ENCODE measurements at regions not wholly inside any gene's neighbourhood (a gene's known extent, or its start where the extent isn't known, plus 50 kb on each side); places are given as distances from the start of the nearest gene placed in this dataset.

DNA sequence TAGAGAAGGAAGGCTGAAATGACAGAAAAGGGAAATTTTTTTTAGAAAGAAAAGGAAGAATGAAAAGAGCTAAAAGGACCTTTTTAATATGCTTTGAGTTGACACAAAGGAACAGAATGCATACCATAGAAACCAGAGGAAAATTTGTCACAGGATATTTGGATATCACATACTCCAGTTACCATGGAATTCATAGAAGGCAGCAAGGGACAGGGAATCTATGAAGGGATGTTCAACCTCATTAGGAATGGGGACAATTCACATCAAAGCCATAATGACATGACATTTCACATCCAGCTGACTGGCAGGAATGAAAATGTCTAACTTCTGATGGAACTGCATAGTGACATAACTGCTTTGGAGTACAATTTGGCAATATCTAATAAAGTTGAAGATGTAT, 469.4 kb downstream of the CCER1 start:
- Histone ChIP-seq H3K27me3 (ENCODE audit: control insufficient read depth in 1 of 2, insufficient read depth in 2 of 2, low read length in 1 of 2) (no peaks in the 10 kb centered on the region), H3K4me1 (ENCODE audit: control insufficient read depth in 1 of 2, insufficient read depth in 2 of 2, low read length in 2 of 2) (no peaks in the 10 kb centered on the region), H3K27ac (ENCODE audit: low read depth in 1 of 2, low read length in 2 of 2) (no peak overlapping the region), H3K9me3 (ENCODE audit: control insufficient read depth, low read length) (no peaks in the 10 kb centered on the region), H3K36me3 (ENCODE audit: control insufficient read depth in 1 of 2, insufficient read depth in 2 of 2, low read length in 1 of 2) (no peaks in the 10 kb centered on the region), H3K4me3 (ENCODE audit: low read length in 2 of 2) (no peak overlapping the region)
- intact Hi-C loops (cut with DNase I) = no loop called here
- ATAC-seq (ENCODE audit: low FRiP score) = no peak
- DNase-seq = no peak

GRCh38 chr12:90484094-90484493, 470.9 kb downstream of the CCER1 start:
- intact Hi-C loops (cut with DNase I) = no loop called here

DNA sequence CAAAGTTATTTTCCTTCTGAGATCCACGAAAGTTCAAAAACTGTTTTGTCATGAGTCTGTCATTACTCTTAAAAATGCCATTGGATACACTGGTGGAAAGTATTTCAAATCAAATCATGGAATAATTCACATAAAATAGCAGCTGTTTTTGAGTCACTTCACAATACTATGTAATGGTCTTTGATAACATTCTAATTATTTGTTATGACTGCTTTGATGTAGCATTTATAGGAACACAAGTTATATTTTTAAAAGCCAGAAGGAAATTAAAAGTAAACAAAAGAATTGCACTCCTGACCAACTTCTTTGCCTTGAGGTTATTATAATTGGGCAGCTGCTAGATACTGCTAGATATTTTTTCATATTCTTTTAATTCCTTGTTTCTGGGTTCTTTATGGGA, 473.2 kb downstream of the CCER1 start:
- intact Hi-C loops (cut with DNase I) = no loop called here
- DNase-seq = no peak
- H3K9me3 ChIP-seq (ENCODE audit: control insufficient read depth, low read length) = no peaks in the 10 kb centered on the region
- no peaks in the 10 kb centered on the region for H3K4me1 ChIP-seq (ENCODE audit: control insufficient read depth in 1 of 2, insufficient read depth in 2 of 2, low read length in 2 of 2)
- H3K27me3 ChIP-seq (ENCODE audit: control insufficient read depth in 1 of 2, insufficient read depth in 2 of 2, low read length in 1 of 2) = no peaks in the 10 kb centered on the region
- ATAC-seq (ENCODE audit: low FRiP score) = no peak
- H3K27ac ChIP-seq (ENCODE audit: low read depth in 1 of 2, low read length in 2 of 2) = no peak overlapping the region
- 16 to 19% methylated on average over 1 of the region's 1 CpG for WGBS, 2 donors
- no peak overlapping the region for H3K4me3 ChIP-seq (ENCODE audit: low read length in 2 of 2)
- H3K36me3 ChIP-seq (ENCODE audit: control insufficient read depth in 1 of 2, insufficient read depth in 2 of 2, low read length in 1 of 2) = no peaks in the 10 kb centered on the region

More at GRCh38 chr12:90484094-90484493, 470.9 kb downstream of the CCER1 start:
- Histone ChIP-seq H3K27me3 (ENCODE audit: control insufficient read depth in 1 of 2, insufficient read depth in 2 of 2, low read length in 1 of 2) (no peaks in the 10 kb centered on the region), H3K4me3 (ENCODE audit: low read length in 2 of 2) (no peak overlapping the region), H3K27ac (ENCODE audit: low read depth in 1 of 2, low read length in 2 of 2) (no peak overlapping the region), H3K9me3 (ENCODE audit: control insufficient read depth, low read length) (no peaks in the 10 kb centered on the region), H3K4me1 (ENCODE audit: control insufficient read depth in 1 of 2, insufficient read depth in 2 of 2, low read length in 2 of 2) (no peaks in the 10 kb centered on the region), H3K36me3 (ENCODE audit: control insufficient read depth in 1 of 2, insufficient read depth in 2 of 2, low read length in 1 of 2) (no peaks in the 10 kb centered on the region)
- 12 to 22% methylated on average over 2 of the region's 2 CpGs for WGBS, 2 donors
- ATAC-seq (ENCODE audit: low FRiP score) = no peak
- DNase-seq = no peak

GRCh38 chr12:90479237-90479636, 475.7 kb downstream of the CCER1 start:
- no peaks in the 10 kb centered on the region for H3K4me1 ChIP-seq (ENCODE audit: control insufficient read depth in 1 of 2, insufficient read depth in 2 of 2, low read length in 2 of 2)
- H3K27ac ChIP-seq (ENCODE audit: low read depth in 1 of 2, low read length in 2 of 2) = no peak overlapping the region
- no peaks in the 10 kb centered on the region for H3K27me3 ChIP-seq (ENCODE audit: control insufficient read depth in 1 of 2, insufficient read depth in 2 of 2, low read length in 1 of 2)
- intact Hi-C loops (cut with DNase I) = no loop called here
- H3K9me3 ChIP-seq (ENCODE audit: control insufficient read depth, low read length) = no peaks in the 10 kb centered on the region
- no peak for ATAC-seq (ENCODE audit: low FRiP score)
- H3K4me3 ChIP-seq (ENCODE audit: low read length in 2 of 2) = no peak overlapping the region
- no peak for DNase-seq
- H3K36me3 ChIP-seq (ENCODE audit: control insufficient read depth in 1 of 2, insufficient read depth in 2 of 2, low read length in 1 of 2) = no peaks in the 10 kb centered on the region
- WGBS, 2 donors = 92 to 97% methylated on average over 1 of the region's 1 CpG

GRCh38 chr12:90473831-90474230, 481.1 kb downstream of the CCER1 start:
- no peak for ATAC-seq (ENCODE audit: low FRiP score)
- H3K9me3 ChIP-seq (ENCODE audit: control insufficient read depth, low read length) = peaks cover 4% of the 10 kb centered on the region
- H3K4me1 ChIP-seq (ENCODE audit: control insufficient read depth in 1 of 2, insufficient read depth in 2 of 2, low read length in 2 of 2) = no peaks in the 10 kb centered on the region
- H3K27ac ChIP-seq (ENCODE audit: low read depth in 1 of 2, low read length in 2 of 2) = no peak overlapping the region
- no peak for DNase-seq
- H3K36me3 ChIP-seq (ENCODE audit: control insufficient read depth in 1 of 2, insufficient read depth in 2 of 2, low read length in 1 of 2) = no peaks in the 10 kb centered on the region
- H3K27me3 ChIP-seq (ENCODE audit: control insufficient read depth in 1 of 2, insufficient read depth in 2 of 2, low read length in 1 of 2) = no peaks in the 10 kb centered on the region
- no peak overlapping the region for H3K4me3 ChIP-seq (ENCODE audit: low read length in 2 of 2)
- 7 to 13% methylated on average over 2 of the region's 2 CpGs for WGBS, 2 donors
- intact Hi-C loops (cut with DNase I) = no loop called here

GRCh38 chr12:90460681-90461080, 494.3 kb downstream of the CCER1 start:
- WGBS, 2 donors = 72 to 78% methylated on average over 1 of the region's 1 CpG
- no peaks in the 10 kb centered on the region for H3K4me1 ChIP-seq (ENCODE audit: control insufficient read depth in 1 of 2, insufficient read depth in 2 of 2, low read length in 2 of 2)

DNA sequence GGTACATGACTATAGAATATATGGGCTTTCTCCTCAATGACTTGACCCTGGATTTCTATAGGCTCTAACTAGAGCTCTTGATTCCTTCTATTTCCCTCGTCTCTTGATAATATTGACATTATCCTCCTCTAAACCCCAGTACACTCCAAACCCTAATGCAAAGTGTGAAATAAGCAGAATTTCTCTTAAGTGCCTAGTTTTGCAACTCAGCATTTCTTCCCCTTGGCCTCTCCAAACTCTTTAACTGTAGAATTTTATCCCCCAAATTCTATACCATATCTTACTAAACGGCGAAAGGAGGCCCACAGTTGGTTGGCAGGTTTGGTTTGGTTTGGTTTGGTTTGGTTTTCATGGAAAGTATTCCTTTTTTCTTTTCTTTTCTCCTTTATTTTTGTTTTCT, 498.7 kb downstream of the CCER1 start:
- H3K4me1 ChIP-seq (ENCODE audit: control insufficient read depth in 1 of 2, insufficient read depth in 2 of 2, low read length in 2 of 2) = no peaks in the 10 kb centered on the region
- intact Hi-C loops (cut with DNase I) = no loop called here
- no peaks in the 10 kb centered on the region for H3K27me3 ChIP-seq (ENCODE audit: control insufficient read depth in 1 of 2, insufficient read depth in 2 of 2, low read length in 1 of 2)
- peaks cover 2% of the 10 kb centered on the region for H3K9me3 ChIP-seq (ENCODE audit: control insufficient read depth, low read length)
- WGBS, 2 donors = 85 to 92% methylated on average over 3 of the region's 3 CpGs
- H3K4me3 ChIP-seq (ENCODE audit: low read length in 2 of 2) = no peak overlapping the region
- no peak overlapping the region for H3K27ac ChIP-seq (ENCODE audit: low read depth in 1 of 2, low read length in 2 of 2)
- DNase-seq (no peak), ATAC-seq (ENCODE audit: low FRiP score) (no peak)
- H3K36me3 ChIP-seq (ENCODE audit: control insufficient read depth in 1 of 2, insufficient read depth in 2 of 2, low read length in 1 of 2) = no peaks in the 10 kb centered on the region

More at GRCh38 chr12:90460681-90461080, 494.3 kb downstream of the CCER1 start:
- H3K27ac ChIP-seq (ENCODE audit: low read depth in 1 of 2, low read length in 2 of 2) = no peak overlapping the region
- no peak for DNase-seq
- no peaks in the 10 kb centered on the region for H3K36me3 ChIP-seq (ENCODE audit: control insufficient read depth in 1 of 2, insufficient read depth in 2 of 2, low read length in 1 of 2)
- peaks cover 4% of the 10 kb centered on the region for H3K9me3 ChIP-seq (ENCODE audit: control insufficient read depth, low read length)
- H3K4me3 ChIP-seq (ENCODE audit: low read length in 2 of 2) = no peak overlapping the region
- intact Hi-C loops (cut with DNase I) = no loop called here
- ATAC-seq (ENCODE audit: low FRiP score) = no peak
- no peaks in the 10 kb centered on the region for H3K27me3 ChIP-seq (ENCODE audit: control insufficient read depth in 1 of 2, insufficient read depth in 2 of 2, low read length in 1 of 2)

DNA sequence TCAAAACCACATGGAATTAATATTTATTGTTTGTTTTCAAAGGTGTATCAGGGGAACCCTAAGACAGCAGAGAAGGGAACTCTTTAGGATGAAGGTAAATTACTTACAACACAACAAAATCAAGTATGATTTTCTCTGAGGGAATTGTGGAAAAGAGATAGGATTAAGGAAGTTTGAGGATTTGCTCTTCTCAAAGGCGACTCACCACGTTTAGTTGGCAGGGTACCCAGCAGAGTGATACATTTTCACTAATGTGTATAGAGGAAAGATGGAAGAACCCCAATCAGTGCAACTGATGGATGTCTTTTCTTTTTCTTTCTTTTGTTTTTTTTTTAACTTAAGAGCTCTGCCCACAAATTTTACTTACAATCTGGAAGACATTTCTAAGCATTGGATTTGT, 499.2 kb downstream of the CCER1 start:
- H3K4me3 ChIP-seq (ENCODE audit: low read length in 2 of 2) = no peak overlapping the region
- 48 to 60% methylated on average over 2 of the region's 2 CpGs for WGBS, 2 donors
- intact Hi-C loops (cut with DNase I) = no loop called here
- H3K27me3 ChIP-seq (ENCODE audit: control insufficient read depth in 1 of 2, insufficient read depth in 2 of 2, low read length in 1 of 2) = no peaks in the 10 kb centered on the region
- peaks cover 1% of the 10 kb centered on the region for H3K9me3 ChIP-seq (ENCODE audit: control insufficient read depth, low read length)
- ATAC-seq (ENCODE audit: low FRiP score) (no peak), DNase-seq (no peak)
- H3K27ac ChIP-seq (ENCODE audit: low read depth in 1 of 2, low read length in 2 of 2) = no peak overlapping the region
- H3K36me3 ChIP-seq (ENCODE audit: control insufficient read depth in 1 of 2, insufficient read depth in 2 of 2, low read length in 1 of 2) = no peaks in the 10 kb centered on the region
- no peaks in the 10 kb centered on the region for H3K4me1 ChIP-seq (ENCODE audit: control insufficient read depth in 1 of 2, insufficient read depth in 2 of 2, low read length in 2 of 2)

DNA sequence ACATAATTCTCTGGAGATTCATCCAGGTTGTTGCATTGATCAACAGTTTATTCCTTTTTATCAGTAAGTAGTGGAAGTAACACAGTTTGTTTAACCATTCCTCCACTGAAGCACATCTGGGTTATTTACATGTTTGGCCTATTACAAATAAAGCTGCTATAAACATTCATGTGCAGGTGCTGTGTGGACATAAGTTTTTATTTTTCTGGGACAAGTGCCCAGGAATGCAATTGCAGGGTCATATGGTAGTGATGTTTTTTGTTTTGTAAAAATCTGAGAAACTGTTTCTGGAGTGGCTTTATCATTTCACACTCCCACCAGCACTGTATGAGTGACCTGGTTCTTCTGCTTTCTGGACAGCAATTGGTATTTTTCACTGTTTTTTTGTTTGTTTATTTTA, 505.4 kb downstream of the CCER1 start:
- Histone ChIP-seq H3K27ac (ENCODE audit: low read depth in 1 of 2, low read length in 2 of 2) (no peak overlapping the region), H3K9me3 (ENCODE audit: control insufficient read depth, low read length) (peaks cover 7% of the 10 kb centered on the region), H3K36me3 (ENCODE audit: control insufficient read depth in 1 of 2, insufficient read depth in 2 of 2, low read length in 1 of 2) (no peaks in the 10 kb centered on the region), H3K4me3 (ENCODE audit: low read length in 2 of 2) (no peak overlapping the region), H3K4me1 (ENCODE audit: control insufficient read depth in 1 of 2, insufficient read depth in 2 of 2, low read length in 2 of 2) (no peaks in the 10 kb centered on the region), H3K27me3 (ENCODE audit: control insufficient read depth in 1 of 2, insufficient read depth in 2 of 2, low read length in 1 of 2) (no peaks in the 10 kb centered on the region)
- ATAC-seq (ENCODE audit: low FRiP score) (no peak), DNase-seq (no peak)
- intact Hi-C loops (cut with DNase I) = no loop called here
